Stimulated activated CD8-positive, alpha-beta memory T cell treated with anti-CD3 and anti-CD28 coated beads, Interleukin-4, amount 100 ng/mL, for 4 hours (primary cell): ENCODE measurements at regions not wholly inside any gene's neighbourhood (a gene's known extent, or its start where the extent isn't known, plus 50 kb on each side); places are given as distances from the start of the nearest gene placed in this dataset.

Experiments used
- DNase-seq, 2 donors: peaks; one replicate each; pipeline ENCODE4 v3.0.0-alpha.2; 2020; ENCODE audit warnings: low read depth in 2 of 2, low spot score in 1 of 2

DNA sequence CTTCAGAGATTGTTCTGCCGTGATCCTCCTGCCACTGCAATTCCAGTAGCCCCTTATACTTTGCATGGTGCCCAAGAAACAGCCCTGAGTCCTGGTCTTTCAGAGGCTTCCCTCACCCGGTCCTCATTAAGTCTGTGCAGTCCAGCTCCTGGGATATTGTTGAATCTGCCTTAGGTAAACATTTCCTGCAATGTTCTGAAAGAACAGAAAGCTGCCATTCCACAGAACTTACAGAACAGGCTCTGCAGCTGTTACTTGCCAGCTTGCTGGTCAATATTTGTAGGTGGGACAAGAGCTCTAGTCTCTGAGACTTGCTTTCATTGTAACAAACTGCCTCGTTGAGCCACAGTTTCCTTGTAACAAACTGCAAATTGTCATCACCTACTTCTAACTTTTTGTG lies 115.0 kb upstream of the KIF5B start:
- DNase-seq: no peak

DNA sequence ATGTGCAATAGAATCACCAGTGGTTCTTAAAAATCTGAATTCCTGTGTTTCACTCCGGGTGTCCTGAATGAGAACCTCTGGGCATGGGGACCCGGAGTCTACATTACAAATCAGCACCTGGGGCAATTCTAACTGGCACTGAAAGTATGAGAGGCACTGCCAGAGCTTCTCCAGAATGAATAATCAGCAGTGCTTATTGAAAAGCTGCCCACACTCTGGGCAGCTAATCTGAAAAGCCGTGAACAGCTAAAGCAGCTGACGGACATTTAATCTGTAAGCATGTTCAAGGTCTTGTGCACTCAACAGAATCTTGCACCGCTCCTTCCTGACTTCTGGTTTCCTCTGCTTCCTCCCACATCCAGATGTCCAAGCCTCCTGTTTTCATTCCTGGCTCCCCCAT lies 113.3 kb upstream of the KIF5B start:
- DNase-seq: no peak

DNA sequence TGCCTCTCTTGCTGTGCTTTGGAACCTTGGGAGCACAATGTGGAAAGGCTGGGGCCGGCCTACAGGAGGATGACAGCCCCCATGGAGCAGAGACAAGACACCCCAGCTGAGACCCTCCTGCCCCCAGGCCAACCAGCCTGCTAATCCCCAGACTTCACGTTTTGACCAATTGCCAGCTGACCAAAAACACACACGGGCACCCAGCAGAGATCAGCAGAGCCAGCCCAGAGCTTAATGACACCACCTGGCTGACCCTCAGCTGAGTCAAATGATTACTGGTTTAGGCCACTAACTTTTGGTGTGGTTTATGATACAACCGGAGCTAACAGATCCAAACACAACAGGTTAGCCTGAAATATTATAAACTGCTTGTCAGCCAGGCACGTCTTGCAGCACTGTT lies 111.2 kb upstream of the KIF5B start:
- DNase-seq: no peak

DNA sequence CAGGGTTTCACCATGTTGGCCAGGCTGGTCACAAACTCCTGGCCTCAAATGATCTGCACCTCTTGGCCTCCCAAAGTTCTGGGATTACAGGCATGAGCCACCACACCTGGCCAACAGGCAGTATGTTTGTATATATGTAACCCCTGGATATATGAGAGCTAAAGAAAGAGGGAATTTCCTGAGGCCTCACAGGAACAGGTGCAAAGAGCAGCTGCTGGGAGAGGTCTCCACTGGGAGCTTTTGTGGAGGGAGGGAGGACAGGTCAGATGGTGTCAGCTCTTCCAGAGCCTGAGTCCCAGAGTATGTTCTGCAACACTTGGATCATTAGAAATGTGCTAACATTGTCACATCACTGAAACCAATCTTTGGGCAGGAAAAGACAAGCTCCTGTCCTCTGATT lies 110.1 kb upstream of the KIF5B start:
- DNase-seq: no peak

DNA sequence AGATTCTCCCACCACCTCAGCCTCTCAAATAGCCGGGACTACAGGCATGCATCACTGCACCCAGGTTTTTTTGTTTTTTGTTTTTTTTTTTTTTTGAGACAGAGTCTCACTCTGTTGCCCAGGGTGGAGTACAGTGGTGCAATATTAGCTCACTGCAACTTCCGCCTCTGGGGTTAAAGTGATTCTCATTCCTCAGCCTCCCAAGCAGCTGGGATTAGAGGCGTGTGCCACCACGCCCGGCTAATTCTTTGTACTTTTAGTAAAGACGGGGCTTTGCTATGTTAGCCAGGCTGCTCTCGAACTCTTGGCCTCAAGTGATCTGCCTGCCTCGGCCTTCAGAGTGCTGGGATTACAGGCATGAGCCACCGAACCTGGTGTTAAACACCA lies 107.5 kb upstream of the KIF5B start:
- DNase-seq: no peak

DNA sequence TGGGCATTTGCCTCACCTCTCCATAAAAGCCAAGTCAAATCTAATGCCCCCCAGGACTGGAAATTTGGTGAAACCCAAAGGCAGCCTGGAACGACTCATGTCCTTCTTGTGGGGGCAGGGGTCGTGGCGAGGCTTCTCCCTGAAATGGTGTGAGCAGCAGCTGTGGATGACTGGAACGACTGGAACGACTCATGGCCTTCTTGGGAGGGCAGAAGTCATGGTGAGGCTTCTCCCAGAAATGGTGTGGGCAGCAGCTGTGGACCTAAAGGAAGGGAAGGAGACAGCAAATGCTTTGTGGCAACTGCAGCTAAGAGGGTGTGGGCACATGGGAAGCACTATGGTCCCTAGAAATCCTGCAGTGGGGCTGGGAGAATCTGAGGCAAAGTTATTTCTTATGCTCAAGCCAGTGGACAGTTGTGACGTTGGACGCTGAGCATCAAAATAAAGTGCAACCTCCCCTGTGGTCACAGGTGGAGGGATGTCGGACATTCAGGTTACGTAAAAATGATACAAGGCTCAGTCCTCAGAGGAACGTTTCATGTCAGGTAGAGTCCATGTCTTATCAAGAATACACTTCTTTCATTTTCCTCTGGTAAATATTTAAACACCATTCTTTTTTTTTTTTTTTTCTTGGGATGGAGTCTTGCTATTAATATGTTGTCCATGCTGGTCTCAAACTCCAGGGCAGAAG lies 107.0 kb upstream of the KIF5B start:
- no peak for DNase-seq

DNA sequence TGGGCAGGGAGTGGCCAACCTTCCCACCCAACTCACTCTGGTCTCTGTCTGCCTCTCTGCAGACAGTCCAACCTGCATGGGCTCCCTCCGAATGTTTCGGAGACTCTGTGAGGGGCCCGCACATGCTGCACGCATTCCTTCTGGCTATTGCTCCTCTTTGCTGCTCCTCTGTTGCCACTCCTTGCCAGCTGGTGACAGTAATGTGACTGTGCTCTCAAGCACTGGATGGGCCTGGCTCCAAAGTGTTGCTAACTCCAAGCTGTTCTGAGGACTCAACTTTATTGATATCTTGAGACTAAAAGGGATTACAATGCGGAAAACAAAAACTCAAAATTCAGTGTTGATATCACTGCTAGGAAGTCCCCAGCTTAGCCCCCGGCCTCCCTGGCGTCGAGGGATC lies 105.4 kb upstream of the KIF5B start:
- DNase-seq: no peak

DNA sequence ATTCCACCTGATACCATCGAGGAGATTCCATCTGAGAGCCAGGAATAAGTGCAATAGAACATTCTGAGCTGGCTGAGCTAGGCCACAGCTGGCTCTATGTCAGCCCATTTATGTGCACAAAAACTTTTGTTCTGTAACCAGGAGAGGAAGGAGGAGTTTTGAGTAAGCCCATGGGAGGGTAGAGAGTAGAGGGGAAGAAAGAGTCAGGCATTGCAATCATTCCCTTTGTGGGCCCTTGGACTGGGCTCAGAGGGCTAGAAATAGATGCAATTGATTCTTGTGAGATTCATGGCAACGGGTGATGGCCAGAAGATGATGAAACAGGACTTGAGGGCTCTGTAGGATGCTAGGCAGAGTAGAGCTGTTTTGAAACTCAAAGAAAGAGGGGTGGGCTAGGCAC lies 104.6 kb upstream of the KIF5B start:
- no peak for DNase-seq

DNA sequence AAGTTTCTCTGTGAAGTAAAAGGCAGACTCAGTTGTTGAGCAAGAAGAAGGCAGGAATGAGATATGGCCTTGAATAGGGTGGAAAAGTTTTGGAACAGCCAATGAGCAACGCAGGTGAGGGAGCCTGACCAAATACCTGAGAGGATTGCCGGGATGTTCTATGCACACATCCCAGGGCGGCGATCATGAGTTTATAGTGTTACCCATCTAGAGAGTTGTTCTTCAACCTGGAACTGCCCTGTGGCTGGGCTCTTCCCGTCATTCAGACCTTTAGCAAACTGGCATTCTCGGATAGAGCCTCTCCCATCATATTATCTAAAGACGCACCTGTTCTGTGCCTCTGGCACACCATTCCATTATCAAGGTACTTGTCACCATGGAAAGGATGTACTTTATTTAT lies 103.0 kb upstream of the KIF5B start:
- DNase-seq: no peak

DNA sequence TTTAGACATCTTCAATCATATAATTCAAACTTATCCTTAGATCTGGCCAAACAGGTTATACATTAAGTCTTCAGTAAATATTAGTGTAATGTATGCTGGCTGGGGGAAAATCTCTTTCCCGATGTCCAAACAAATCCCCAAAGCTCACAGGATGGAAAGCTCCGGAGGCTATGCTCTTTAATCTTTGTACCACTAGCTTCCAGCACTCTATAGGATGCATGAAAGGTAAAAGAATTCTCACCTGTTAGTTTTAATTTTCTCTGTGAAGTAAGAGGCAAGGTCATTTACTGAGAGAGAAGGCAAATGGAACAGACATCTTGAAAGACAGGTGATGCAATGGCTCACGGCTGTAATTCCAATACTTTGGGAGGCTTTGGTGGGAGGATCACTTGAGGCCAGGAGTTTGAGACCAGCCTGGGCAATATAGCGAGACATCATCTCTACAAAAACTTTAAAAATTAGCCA lies 99.8 kb upstream of the KIF5B start:
- no peak for DNase-seq

DNA sequence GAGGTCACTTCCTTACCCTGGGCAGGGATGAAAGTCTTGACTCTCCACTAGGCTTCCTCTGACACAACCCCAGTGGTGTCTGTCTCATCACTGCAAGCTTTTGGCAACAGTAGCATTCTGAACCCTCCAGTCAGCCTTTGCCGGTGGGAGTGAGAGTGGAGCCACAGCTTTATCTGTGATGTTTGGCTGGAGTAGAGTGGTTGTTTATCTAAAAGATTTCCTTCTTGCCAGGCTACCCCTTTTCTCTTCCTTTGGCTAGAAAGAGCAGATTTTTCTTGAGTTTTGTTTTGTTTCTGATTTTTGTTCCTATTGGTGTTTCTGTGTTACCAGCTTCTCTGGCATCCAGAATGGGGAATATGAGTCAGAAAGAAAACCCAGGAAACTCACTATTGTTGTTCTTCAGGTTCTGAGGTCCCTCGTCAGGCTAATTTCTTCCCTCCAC lies 98.9 kb upstream of the KIF5B start:
- no peak for DNase-seq

DNA sequence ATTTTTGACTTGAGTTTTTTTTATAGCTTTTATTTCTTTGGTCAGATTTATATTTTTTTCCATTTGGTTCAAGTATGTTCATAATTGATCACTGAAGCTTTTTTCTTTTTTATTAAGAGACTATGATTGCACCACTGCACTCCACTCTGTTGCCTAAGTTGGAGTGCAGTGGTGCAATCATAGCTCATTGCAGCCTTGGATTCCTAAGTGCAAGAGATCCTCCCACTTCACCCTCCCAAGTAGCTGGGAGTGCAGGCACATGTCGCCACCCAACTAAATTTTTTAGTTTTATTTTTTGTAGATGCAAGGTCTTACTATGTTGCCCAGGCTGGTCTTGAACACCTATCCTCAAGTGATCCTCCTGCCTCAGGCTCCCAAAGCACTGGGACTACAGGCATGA lies 97.7 kb upstream of the KIF5B start:
- DNase-seq: no peak

DNA sequence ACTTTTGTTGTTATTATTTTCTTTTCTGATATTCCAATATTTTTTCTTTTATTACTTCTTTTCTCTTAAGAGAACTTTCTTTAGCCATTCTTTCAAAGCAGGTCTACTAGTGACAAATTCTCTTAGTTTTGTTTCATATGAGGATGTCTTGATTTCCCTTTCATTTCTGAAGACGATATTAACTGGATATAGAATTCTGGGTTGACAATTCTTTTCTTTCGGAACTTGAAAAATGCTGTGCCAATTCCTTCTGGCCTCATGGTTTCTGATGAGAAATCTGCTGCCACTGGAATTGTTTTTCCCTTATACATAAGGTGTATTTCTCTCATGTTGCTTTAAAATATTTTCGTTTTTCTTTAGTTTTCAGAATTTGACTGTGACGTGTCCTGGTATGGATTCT lies 97.0 kb upstream of the KIF5B start:
- DNase-seq: no peak

DNA sequence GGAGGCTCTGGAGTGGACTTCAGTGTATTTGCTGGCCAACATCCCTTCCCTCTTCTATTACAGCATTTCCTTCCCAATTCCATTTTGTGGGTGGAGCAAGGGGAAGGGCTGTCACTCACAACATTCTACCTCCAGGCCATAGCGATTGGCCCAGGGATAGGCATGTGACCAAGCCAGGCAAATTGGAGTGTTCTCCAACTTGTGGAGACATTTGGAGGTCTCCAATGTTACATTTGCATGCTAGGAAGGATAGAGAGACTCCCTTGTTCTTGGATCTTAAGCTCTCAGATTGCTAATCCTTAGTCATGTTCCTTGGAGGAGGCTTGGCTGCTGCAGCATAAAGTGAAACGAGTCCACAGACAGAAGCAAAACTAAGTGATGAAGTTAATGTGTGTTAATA lies 95.6 kb upstream of the KIF5B start:
- DNase-seq: no peak

DNA sequence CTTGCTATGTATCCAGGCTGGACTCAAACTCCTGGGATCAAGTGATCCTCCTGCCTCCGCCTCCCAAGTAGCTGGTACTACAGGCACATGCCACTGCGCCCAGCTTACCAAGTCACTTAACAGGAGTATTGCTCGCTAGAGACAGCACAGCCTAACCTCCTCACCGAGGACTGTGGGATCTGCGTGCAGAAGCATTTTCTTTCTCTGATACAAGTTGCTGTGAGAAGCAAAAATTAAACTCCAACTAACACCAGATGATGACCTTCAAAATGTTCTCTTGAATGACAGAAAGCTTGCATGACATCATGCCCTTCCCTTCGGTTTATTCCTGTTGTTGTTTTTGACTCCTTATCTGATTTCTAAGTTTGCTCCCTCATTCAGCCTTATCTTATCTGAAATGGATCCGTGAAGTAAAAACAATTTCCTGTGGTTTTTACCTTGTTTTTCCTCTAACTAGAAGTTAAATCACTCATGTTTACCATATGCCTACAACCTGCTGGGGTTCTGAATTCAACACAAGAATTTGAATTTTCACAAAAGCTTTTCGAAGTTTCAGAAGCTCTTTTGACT lies 94.4 kb upstream of the KIF5B start:
- DNase-seq: no peak

DNA sequence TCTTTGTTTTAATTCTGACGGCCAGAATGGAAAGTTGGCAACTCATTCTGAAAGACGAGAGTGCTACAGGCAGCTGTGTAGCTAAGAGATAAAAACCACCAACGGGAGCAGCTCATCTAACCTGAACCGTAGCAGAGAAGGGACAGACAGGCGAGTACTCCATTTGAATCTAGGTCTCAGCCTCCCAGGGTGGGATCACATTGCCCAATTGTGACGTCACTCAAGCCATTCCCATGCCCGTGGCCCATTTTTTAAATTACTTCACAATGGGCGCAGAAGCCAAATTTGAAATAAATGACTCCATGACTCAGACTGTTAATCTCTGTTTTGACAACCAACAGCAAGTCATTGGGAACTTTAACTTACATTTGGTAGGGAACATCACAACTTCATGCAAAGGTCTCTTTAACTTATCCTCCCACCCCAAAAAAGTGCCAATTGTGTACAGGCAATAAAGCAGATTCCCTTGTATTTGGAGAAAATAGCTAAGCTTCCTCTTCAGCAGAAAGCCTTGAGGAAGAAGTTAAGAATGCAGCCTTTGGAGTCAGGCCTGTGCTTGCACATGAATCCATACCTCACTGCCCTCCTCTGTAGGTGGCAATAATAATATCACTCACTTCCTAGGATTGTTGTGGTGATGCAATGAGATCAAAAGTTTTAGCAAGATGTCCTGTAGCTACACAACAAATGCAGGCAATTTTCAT lies 93.2 kb upstream of the KIF5B start:
- DNase-seq: no peak

DNA sequence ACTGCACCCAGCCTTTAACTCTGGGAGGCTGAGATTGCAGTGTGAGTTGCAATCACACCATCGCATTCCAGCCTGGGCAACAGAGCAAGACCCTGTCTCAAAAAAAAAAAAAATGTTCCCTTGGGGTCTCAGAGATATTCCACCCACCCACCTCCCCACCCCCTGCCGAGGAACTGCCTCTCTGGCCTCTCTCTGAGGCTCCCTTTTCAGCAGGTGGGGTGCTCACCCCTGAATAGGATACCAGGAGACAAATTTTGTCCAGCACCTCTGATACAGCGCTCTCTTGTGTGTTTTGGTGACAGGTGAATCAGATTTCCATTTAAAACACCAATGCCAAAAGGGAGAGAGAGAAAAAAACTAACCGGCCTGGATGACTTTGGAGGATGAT lies 92.6 kb upstream of the KIF5B start:
- no peak for DNase-seq

DNA sequence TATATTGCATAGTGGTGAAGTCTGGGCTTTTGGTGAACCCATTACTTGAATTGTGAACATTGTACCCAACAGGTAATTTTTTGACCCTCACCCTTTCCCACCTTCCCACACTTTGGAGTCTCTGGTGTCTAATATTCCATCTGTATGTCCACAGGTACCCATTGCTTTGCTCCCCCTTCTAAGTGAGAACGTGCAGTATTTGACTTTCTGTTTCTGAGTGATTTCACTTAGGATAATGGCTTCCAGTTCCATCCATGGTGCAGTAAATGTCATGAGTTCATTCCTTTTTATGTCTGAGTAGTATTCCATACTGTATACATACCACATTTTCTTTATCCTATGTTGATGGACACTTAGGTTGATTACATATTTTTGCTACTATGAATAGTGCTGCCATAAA lies 91.5 kb upstream of the KIF5B start:
- DNase-seq: no peak

DNA sequence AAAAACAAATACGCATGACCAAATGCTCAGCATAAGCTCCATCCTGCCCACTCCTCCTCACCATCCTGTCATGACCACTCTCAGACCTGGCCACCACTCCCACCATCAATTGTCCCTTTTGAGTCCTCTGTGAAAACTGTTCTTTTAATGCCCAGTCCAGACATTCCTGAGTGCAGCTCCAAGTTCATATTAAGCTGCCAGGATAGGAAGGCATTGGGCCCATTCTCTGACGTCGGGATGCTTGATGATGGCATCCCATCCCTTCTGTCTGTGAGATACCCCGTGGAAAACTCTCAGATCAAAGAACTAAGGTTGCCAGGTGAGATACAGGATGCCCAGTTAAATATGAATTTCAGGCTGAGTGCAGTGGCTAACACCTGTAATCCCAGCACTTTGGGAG lies 89.9 kb upstream of the KIF5B start:
- DNase-seq: no peak

DNA sequence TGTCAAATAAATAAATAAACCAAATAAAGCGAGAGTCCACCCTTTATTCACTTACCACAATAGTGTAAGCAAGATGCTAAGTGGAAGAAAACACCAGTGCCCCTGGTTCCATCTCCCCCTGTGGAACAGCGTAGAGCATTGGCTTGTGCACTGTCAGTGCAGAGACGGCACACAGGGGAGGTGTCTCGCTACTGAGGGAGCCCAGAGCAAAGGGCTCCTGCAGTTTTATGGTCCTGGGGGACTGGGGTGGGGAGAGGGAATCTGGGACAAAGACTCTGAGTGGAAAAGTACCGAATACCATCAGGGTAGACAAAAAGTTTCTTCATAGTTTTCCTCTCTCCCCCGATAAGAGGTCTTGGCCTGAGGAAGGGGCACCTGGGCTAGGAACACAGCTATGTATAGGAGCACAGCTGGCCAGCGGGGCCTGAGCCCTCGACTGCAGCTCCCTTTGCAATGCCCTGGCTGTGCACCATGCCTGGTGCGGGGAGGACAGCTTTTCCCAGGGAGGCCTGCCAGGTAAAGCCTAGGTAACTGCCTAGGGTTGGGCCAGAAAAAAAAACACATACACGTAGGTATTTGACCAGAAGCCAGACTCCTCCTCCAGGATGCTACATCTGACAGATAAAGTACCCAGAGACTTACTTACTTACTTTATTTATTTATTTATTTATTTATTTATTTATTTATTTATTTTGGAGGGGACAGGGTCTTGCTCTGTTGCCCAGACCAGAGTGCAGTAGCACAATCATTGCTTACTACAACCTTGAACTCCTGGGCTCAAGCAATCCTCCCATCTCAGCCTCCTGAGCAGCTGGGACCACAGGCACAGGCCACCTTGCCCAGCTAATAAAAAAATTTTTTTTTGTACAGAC lies 88.8 kb upstream of the KIF5B start:
- DNase-seq: no peak

DNA sequence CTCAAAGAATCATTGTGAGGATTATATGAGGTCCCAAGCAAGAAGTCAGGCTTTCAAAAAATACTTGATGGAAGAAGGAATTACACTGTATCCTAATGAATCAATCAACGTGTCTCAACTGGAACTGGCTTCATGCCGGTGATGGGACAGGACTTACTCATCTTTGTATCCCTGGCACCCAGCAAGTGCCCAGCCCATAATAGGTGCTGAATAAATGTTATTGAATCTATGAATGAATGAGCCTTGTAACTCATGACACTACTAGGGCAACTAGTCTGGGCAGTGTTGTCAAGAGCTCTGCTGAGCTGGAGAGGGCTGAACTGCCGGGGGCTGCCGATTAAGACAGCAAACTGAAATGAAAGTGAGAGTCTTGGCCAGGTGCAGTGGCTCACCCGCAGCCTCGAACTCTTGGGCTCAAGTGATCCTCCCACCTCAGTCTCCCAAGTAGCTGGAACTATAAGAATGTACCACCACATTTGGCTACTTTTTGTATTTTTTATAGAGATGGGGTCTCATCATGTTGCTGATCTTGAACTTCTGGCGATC lies 87.2 kb upstream of the KIF5B start:
- no peak for DNase-seq
